HG03139 (cell line): ENCODE measurements at regions not wholly inside any gene's neighbourhood (a gene's known extent, or its start where the extent isn't known, plus 50 kb on each side); places are given as distances from the start of the nearest gene placed in this dataset.

Experiments used
- ATAC-seq: cut with Tn5 transposase; IDR thresholded peaks from one replicate; pipeline ENCODE4 v1.9.1; 2021; ENCODE audit not compliant: unreplicated experiment

GRCh38 chr11:36870361-36870760 lies 272.3 kb upstream of the RAG2 start:
- no peak for ATAC-seq

- no peak for ATAC-seq
These were observed 270.3 kb upstream of the RAG2 start for GRCh38 chr11:36868380-36868779.

GRCh38 chr11:36865846-36866245 lies 267.8 kb upstream of the RAG2 start:
- ATAC-seq, result no peak

GRCh38 chr11:36854875-36855274 lies 256.8 kb upstream of the RAG2 start:
- no peak for ATAC-seq

GRCh38 chr11:36848660-36849059 lies 250.6 kb upstream of the RAG2 start:
- ATAC-seq, result no peak

- ATAC-seq, result no peak
These were observed 242.3 kb upstream of the RAG2 start for GRCh38 chr11:36840378-36840777.

- ATAC-seq, result no peak
These were observed 239.9 kb upstream of the RAG2 start for GRCh38 chr11:36837831-36838437.

GRCh38 chr11:36825251-36825650 lies 227.2 kb upstream of the RAG2 start:
- no peak for ATAC-seq

- no peak for ATAC-seq
These were observed 226.3 kb upstream of the RAG2 start for GRCh38 chr11:36824349-36824748.

- no peak for ATAC-seq
These were observed 224.8 kb upstream of the RAG2 start for GRCh38 chr11:36822829-36823228.

- no peak for ATAC-seq
These were observed 220.4 kb upstream of the RAG2 start for GRCh38 chr11:36818410-36818809.

GRCh38 chr11:36817336-36817965 lies 219.4 kb upstream of the RAG2 start:
- no peak for ATAC-seq

- ATAC-seq, result no peak
These were observed 211.3 kb upstream of the RAG2 start for GRCh38 chr11:36809303-36809702.

GRCh38 chr11:36807871-36808270 lies 209.8 kb upstream of the RAG2 start:
- ATAC-seq, result no peak

- no peak for ATAC-seq
These were observed 205.0 kb upstream of the RAG2 start for GRCh38 chr11:36803084-36803483.

- no peak for ATAC-seq
These were observed 195.2 kb upstream of the RAG2 start for GRCh38 chr11:36792996-36793914.

- no peak for ATAC-seq
These were observed 193.9 kb upstream of the RAG2 start for GRCh38 chr11:36791957-36792356.

- no peak for ATAC-seq
These were observed 192.5 kb upstream of the RAG2 start for GRCh38 chr11:36790526-36790925.

- ATAC-seq, result no peak
These were observed 185.8 kb upstream of the RAG2 start for GRCh38 chr11:36783808-36784207.

GRCh38 chr11:36779791-36780190 lies 181.8 kb upstream of the RAG2 start:
- no peak for ATAC-seq

GRCh38 chr11:36777311-36777710 lies 179.3 kb upstream of the RAG2 start:
- no peak for ATAC-seq

- ATAC-seq, result no peak
These were observed 177.7 kb upstream of the RAG2 start for GRCh38 chr11:36775756-36776155.
